Right lung (tissue), 2 donors: ENCODE measurements at regions not wholly inside any gene's neighbourhood (a gene's known extent, or its start where the extent isn't known, plus 50 kb on each side); places are given as distances from the start of the nearest gene placed in this dataset.

Source experiments
- DNase-seq, 2 donors: peaks; one replicate each; pipeline ENCODE4 v3.0.0-alpha.2; 2013

- DNase-seq: peak in 1 of 2 donors; percentile 53
Observed at GRCh38 chr2:128449226-128450061, 130.8 kb upstream of the HS6ST1 start.

GRCh38 chr2:128450211-128451024 lies 131.8 kb upstream of the HS6ST1 start:
- no peak for DNase-seq

- no peak for DNase-seq
Observed at GRCh38 chr2:128451084-128452023, 132.7 kb upstream of the HS6ST1 start.

GRCh38 chr2:128452024-128452411 lies 133.3 kb upstream of the HS6ST1 start:
- DNase-seq: no peak

- DNase-seq: no peak
Observed at GRCh38 chr2:128452536-128453530, 134.2 kb upstream of the HS6ST1 start.

GRCh38 chr2:128454980-128455720 lies 136.5 kb upstream of the HS6ST1 start:
- DNase-seq: no peak

- no peak for DNase-seq
Observed at GRCh38 chr2:128455721-128456050, 137.0 kb upstream of the HS6ST1 start.

- no peak for DNase-seq
Observed at GRCh38 chr2:128456281-128456680, 137.6 kb upstream of the HS6ST1 start.

GRCh38 chr2:128457006-128457604 lies 138.4 kb upstream of the HS6ST1 start:
- DNase-seq: no peak

DNA sequence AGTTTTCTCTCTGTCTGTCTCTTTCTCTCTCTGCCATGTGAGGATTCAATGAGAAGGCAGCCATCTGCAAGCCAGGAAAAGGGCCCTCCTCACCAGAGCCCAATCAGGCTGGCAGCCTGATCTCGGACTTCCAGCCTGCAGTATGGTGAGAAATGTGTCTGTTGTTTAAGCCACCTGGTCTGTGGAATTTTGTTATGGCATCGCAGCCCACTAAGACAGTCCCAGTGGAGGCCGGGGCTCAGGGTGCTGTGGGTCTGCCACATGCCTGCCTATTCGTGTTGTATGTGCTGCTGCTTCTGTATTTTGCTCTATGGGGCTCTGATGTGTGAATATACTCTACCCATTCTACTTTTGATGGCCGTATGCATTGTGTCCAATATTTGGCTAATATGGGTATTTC lies 139.0 kb upstream of the HS6ST1 start:
- DNase-seq: no peak

DNA sequence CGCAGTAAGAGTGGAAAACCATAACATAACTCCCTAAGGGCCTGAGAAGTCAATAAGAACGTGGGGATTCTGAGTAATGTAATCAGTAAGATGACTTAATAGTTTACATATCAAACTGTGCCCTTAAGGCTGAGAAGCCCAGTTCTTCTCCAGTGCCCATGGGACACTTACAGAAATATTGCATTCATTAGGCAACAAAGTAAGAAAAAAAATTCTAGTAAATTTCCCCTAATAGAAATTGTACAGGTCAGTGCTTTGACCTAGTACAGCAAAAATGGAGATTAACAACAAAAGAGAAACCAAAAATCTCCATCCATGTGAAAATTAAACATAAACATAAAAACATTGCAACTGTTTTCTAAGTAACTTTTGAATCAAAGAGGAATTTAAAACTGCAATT lies 139.8 kb upstream of the HS6ST1 start:
- no peak for DNase-seq

GRCh38 chr2:128464456-128464855 lies 145.8 kb upstream of the HS6ST1 start:
- DNase-seq: no peak

DNA sequence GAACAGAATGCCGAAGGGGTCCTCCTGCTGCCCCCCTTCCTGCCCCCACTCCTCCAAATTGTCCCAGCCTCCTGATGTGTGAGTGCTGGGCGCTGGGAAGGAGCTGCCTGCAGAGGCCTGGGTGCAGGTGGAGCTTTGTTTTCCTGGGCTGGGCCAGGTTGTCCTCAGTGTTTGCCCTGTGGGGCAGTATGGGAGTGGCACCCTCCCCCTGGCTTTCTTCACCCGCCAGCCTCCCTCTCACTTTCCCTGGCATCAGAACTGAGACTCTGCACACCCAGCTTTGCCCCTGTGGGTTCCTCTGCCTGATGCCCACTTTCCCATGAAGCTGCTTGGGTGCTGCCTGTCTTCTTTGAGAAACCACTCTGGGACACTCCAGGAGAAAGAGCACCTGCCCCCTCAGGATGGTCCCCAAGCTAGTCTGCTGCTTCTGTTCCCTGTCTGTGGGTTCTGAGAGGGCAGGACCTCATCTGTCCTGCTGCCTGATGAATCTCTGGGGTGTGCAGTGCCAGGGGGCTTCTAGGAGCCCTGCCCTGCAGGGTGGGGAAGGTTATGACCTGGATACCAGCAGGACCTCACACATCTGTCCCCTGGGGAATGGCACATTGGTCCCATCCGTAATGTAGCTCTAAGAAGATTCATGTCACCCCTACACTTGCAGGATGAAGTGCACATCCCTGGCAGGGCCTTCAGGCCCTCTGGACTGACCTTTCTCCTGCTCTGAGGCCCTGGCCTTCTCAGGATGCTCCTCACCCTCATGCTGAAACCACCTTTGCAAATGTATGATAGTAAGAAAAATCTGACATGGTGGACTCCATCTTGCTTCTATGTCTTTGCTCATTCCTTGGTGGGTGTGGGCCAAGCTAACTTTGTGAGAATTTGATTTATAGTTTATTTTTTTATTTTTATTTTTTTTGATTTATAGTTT lies 146.8 kb upstream of the HS6ST1 start:
- DNase-seq: no peak

DNA sequence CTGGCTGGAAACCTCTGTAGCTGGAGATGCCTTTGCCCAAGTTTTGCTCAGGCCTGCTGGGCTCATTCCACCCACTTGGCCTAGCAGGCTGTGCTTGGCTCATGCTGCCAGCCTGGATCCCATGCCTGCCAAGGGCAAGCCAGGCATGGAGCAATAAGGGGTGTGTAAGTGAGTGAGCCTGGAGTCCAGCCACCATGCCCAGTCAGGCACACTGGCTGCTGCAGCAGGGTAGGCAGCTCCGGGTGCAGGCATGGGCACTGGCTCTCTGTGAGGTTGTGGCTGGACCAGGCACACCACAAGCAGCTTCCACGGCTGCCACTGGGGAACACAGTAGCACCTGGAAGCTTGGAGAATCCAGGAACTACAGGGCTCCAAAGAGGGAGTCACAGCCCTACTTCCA lies 147.7 kb upstream of the HS6ST1 start:
- no peak for DNase-seq

DNA sequence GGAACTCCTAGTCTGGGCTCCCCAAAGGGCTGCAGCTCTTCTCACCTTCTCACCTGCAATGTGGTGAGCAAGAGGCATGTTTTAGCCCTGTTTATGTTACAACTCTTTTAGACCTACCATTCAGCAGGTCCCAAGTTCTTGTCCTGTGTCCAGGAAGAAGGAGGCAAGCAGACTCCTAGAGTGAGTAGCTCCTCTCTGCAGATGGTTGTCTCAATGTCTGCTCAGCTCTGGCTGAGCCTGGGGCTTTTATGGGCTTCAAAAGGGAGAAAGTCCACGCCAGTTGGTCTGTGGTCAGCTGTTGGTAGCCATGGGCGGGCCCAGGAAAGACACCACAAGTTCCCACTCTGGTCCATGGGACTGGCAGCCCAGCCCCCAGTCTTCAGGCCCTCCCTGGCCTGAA lies 148.1 kb upstream of the HS6ST1 start:
- no peak for DNase-seq

- no peak for DNase-seq
Observed at GRCh38 chr2:128467321-128467969, 148.8 kb upstream of the HS6ST1 start.

DNA sequence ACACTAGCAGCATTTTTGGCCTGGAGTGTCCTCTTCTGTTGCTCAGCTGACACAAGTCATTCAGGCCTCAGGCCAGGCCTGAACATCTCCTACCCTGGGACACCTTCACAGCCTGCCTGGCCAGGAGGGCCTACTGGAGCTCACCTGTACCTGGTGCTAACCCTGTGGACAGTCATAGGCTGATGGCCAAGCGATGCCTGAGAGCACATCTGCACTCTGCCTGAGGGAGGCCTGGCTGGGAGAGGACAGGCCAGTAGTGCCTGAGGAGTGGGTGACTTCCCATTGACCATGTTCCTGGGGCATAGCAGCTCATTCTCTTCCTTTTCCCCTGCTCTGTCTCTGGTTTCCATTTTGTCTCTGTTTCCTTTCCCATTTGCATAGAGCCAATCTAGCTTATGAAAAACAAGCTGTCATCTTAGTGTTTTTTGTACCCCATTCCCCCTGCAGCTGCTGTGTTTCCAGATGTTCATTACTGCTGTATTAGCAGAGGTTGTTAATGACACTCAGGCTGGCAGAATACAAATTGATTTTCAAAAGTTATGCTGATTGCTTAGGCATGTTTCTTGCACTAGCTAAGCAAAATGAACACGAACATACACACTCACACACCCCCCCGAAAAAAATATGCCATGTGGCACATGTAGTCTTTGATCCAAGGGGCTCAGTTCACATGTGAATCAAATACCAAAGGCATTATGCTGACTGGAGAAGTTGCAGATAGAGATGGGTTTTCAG lies 149.7 kb upstream of the HS6ST1 start:
- no peak for DNase-seq
